B cell (primary cell): ENCODE measurements at regions not wholly inside any gene's neighbourhood (a gene's known extent, or its start where the extent isn't known, plus 50 kb on each side); places are given as distances from the start of the nearest gene placed in this dataset.

ENCODE experiments used
- ATAC-seq: fragments of 200-7000 bp; cut with Tn5 transposase; one replicate; pipeline ENCODE4 v1.10.0; 2021; ENCODE audit warnings: low read depth, mild to moderate bottlenecking, moderate number of reproducible peaks, moderate library complexity
- CTCF ChIA-PET: fragments of 350-600 bp; sonication (Branson Sonifier 250); formaldehyde crosslinking; loops from one replicate; lab custom pipeline; 2021; ENCODE audit warnings: antibody characterized with exemption, inconsistent platforms; lab: Charles Lee
- POLR2A ChIA-PET: fragments of 350-600 bp; sonication (Branson Sonifier 250); formaldehyde crosslinking; loops from one replicate; lab custom pipeline; 2021; ENCODE audit warnings: antibody characterized with exemption; lab: Charles Lee
- DNase-seq: peaks from one replicate; pipeline ENCODE4 v3.0.0; 2013
- H2AFZ ChIP-seq: 2 replicates; pipeline ENCODE4 v1.6.1; 2012; ENCODE audit warnings: mild to moderate bottlenecking, low read depth, low read length; ENCODE audit not compliant: insufficient read depth, poor library complexity, severe bottlenecking
- H3K27ac ChIP-seq, 2 donors: 1 replicate in 1 of 2; 2 replicates in 1 of 2; pipeline ENCODE4 v1.5.1; 2012 to 2013; ENCODE audit warnings: low read length in 2 of 2, mild to moderate bottlenecking in 2 of 2, moderate library complexity in 1 of 2
- H3K27me3 ChIP-seq, 4 experiments: fragments of 200-600 bp in 1 of 4; sonication (generic) in 1 of 4; replicated peaks in 1 of 4; 1 replicate in 2 of 4; 2 replicates in 2 of 4; pipeline versions ENCODE4 v1.6.1 to v1.7.0; 2013 to 2016; ENCODE audit warnings: low read length in 3 of 4, mild to moderate bottlenecking in 2 of 4, mixed read lengths in 1 of 4, moderate library complexity in 1 of 4; ENCODE audit not compliant: insufficient read depth in 4 of 4, control insufficient read depth in 3 of 4; ENCODE audit errors: control extremely low read depth in 1 of 4
- H3K36me3 ChIP-seq, 2 experiments: replicated peaks in 1 of 2; 1 replicate in 1 of 2; 2 replicates in 1 of 2; pipeline versions ENCODE4 v1.6.1 to v1.7.1; 2013; ENCODE audit warnings: low read length in 1 of 2; ENCODE audit not compliant: insufficient read depth in 2 of 2, control insufficient read depth in 1 of 2; ENCODE audit errors: control extremely low read depth in 1 of 2, extremely low read depth in 1 of 2
- H3K4me1 ChIP-seq, 2 donors: fragments of 200-600 bp in 1 of 2; sonication (generic) in 1 of 2; 1 replicate in 1 of 2; 2 replicates in 1 of 2; pipeline versions ENCODE4 v1.5.1 to v1.6.1; 2013 to 2017; ENCODE audit warnings: low read length in 2 of 2; ENCODE audit not compliant: control insufficient read depth in 2 of 2, insufficient read depth in 2 of 2
- H3K4me2 ChIP-seq: replicated peaks from 2 replicates; pipeline ENCODE3; 2012; ENCODE audit warnings: mild to moderate bottlenecking, low read depth, low read length; ENCODE audit not compliant: poor library complexity, severe bottlenecking
- H3K4me3 ChIP-seq, 5 experiments: fragments of 200-600 bp in 1 of 5; sonication (generic) in 1 of 5; 1 replicate in 3 of 5; 2 replicates in 2 of 5; pipeline versions ENCODE4 v1.5.1 to v1.7.0; 2011 to 2016; ENCODE audit warnings: low read length in 4 of 5, mild to moderate bottlenecking in 4 of 5, low read depth in 2 of 5, control low read depth in 1 of 5, moderate library complexity in 1 of 5; ENCODE audit not compliant: insufficient read depth in 1 of 5; ENCODE audit errors: control extremely low read depth in 1 of 5, extremely low read depth in 1 of 5
- H3K79me2 ChIP-seq: fragments of 200-600 bp; sonication (generic); one replicate; pipeline ENCODE4 v1.6.0; 2016; ENCODE audit warnings: low read length; ENCODE audit not compliant: control insufficient read depth, insufficient read depth
- H3K9ac ChIP-seq: fragments of 200-600 bp; sonication (generic); 2 replicates; pipeline ENCODE4 v1.6.1; 2017; ENCODE audit warnings: mild to moderate bottlenecking, low read length, moderate library complexity
- H3K9me3 ChIP-seq, 3 donors: one replicate each; pipeline versions ENCODE4 v1.6.1 to v1.7.1; 2013; ENCODE audit warnings: low read length in 2 of 3; ENCODE audit not compliant: control insufficient read depth in 2 of 3, insufficient read depth in 1 of 3; ENCODE audit errors: control extremely low read depth in 1 of 3
- H4K20me1 ChIP-seq: 2 replicates; pipeline ENCODE4 v1.6.0; 2012; ENCODE audit warnings: mild to moderate bottlenecking, low read length; ENCODE audit not compliant: insufficient read depth, control insufficient read depth, poor library complexity, severe bottlenecking
- H3K27ac Mint-ChIP-seq: one replicate; pipeline ENCODE4 v1.8.0; 2021; ENCODE audit warnings: mixed read lengths
- H3K27me3 Mint-ChIP-seq: one replicate; pipeline ENCODE4 v1.8.0; 2021; ENCODE audit warnings: mixed read lengths
- H3K4me1 Mint-ChIP-seq: one replicate; pipeline ENCODE4 v1.8.0; 2021; ENCODE audit warnings: mixed read lengths
- H3K4me3 Mint-ChIP-seq: one replicate; pipeline ENCODE4 v1.8.0; 2021; ENCODE audit warnings: mixed read lengths
- H3K9me3 Mint-ChIP-seq: one replicate; pipeline ENCODE4 v1.8.0; 2022; ENCODE audit warnings: mixed read lengths; ENCODE audit not compliant: insufficient read depth
- EZH2 ChIP-seq: IDR thresholded peaks from 2 replicates; pipeline ENCODE4 v1.6.1; 2012; ENCODE audit warnings: borderline replicate concordance, low read depth, mild to moderate bottlenecking, moderate library complexity, low read length; ENCODE audit not compliant: insufficient read depth, poor library complexity, severe bottlenecking
- WGBS: methylation state at CpG from one replicate; pipeline ENCODE4 v1.1.5; 2013; ENCODE audit warnings: missing lambda C conversion rate; ENCODE audit not compliant: insufficient coverage; 5-methylcytosine and 5-hydroxymethylcytosine counted together
- intact Hi-C: fragments of 100-400 bp; cut with micrococcal nuclease; formaldehyde crosslinking; loops from one replicate; pipeline ENCODE4 v1.10.0; 2022
- TF ChIP-seq, protein P1 (sequence below): fragments of 200-600 bp; IDR thresholded peaks from one replicate; pipeline ENCODE4 v1.8.0; 2022; ENCODE audit warnings: antibody characterized with exemption, mild to moderate bottlenecking

DNA sequence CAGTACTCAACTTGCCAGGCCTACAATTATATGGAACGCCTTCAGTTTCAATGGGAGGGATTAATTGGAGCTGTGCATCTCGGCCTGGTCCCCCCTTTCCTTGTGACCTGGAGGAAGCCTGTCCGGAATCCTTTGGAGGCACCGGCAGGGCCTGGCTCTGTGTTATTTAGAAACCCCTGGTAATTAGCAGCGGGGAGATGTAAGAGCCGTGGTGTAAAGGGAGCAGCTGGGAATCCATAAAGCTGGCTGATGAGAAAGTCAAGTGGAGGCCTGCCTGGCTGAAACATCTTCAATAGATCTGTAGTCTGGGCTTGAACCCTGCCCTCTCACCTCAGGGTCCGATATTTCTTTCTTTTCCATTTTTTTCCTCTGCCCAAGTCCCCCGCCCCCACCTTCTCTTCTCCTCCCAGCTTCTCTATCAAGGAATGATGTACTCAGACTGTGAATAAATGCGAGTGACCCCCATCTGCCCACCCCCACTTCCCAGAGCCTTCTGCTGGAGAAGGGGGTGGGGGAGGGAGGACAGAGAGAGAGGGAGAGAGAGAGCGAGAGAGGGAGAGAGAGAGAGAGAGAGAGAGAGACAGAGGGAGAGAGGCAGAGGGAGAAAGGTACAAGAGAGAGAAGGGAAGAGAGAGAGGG, 495.5 kb upstream of the ZFHX3 start:
- Mint-ChIP-seq H3K27me3 (peaks cover 50% of the 10 kb centered on the region), H3K4me1 (no peaks in the 10 kb centered on the region), H3K27ac (no peak overlapping the region), H3K9me3 (no peaks in the 10 kb centered on the region), H3K4me3 (no peak overlapping the region)
- no peak for TF ChIP-seq EZH2
- TF ChIP-seq, protein P1, sequence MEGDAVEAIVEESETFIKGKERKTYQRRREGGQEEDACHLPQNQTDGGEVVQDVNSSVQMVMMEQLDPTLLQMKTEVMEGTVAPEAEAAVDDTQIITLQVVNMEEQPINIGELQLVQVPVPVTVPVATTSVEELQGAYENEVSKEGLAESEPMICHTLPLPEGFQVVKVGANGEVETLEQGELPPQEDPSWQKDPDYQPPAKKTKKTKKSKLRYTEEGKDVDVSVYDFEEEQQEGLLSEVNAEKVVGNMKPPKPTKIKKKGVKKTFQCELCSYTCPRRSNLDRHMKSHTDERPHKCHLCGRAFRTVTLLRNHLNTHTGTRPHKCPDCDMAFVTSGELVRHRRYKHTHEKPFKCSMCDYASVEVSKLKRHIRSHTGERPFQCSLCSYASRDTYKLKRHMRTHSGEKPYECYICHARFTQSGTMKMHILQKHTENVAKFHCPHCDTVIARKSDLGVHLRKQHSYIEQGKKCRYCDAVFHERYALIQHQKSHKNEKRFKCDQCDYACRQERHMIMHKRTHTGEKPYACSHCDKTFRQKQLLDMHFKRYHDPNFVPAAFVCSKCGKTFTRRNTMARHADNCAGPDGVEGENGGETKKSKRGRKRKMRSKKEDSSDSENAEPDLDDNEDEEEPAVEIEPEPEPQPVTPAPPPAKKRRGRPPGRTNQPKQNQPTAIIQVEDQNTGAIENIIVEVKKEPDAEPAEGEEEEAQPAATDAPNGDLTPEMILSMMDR = no peak
- H2AFZ ChIP-seq = no peak overlapping the region
- H3K4me3 ChIP-seq = no peak overlapping the region
- H3K4me1 ChIP-seq = no peaks in the 10 kb centered on the region
- H3K9ac ChIP-seq = no peak overlapping the region
- DNase-seq (no peak), ATAC-seq (no peak)
- 33% methylated on average over 5 of the region's 10 CpGs for WGBS
- no peaks in the 10 kb centered on the region for H3K36me3 ChIP-seq
- no peak overlapping the region for H3K27ac ChIP-seq
- no peaks in the 10 kb centered on the region for H4K20me1 ChIP-seq
- H3K27me3 ChIP-seq = peaks cover 0 to 23% (median 8%) of the 10 kb centered on the region in 4 experiments
- intact Hi-C loops = no loop called here
- CTCF ChIA-PET = no interaction called here
- no peaks in the 10 kb centered on the region for H3K9me3 ChIP-seq
- POLR2A ChIA-PET = no interaction called here
- no peaks in the 10 kb centered on the region for H3K79me2 ChIP-seq
- no peak overlapping the region for H3K4me2 ChIP-seq

DNA sequence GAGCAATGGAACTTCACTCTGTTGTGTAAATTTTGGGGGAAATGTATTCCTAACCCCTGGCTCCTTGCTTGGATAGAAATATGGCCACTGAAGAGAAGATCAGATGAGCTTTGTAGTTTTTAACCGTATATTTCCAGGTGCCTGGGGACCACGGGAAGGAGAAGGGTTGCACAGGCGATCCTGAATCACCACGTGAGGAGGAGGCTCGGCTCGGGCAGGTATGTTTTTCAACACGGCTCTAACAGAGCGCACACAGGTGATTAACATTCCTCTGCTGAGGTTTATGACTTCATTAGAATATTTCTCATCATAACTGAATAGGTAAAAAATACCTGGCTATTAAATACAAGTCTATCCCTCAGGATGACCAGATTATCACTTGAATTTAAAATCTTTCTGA, 495.0 kb upstream of the ZFHX3 start:
- Mint-ChIP-seq H3K9me3 (no peaks in the 10 kb centered on the region), H3K27ac (no peak overlapping the region), H3K4me1 (no peaks in the 10 kb centered on the region), H3K27me3 (peaks cover 48% of the 10 kb centered on the region), H3K4me3 (no peak overlapping the region)
- Histone ChIP-seq H3K36me3 (no peaks in the 10 kb centered on the region), H3K79me2 (no peaks in the 10 kb centered on the region), H3K27me3 (peaks cover 0 to 23% (median 8%) of the 10 kb centered on the region in 4 experiments), H4K20me1 (no peaks in the 10 kb centered on the region), H3K9ac (no peak overlapping the region), H3K4me2 (no peak overlapping the region), H3K4me1 (no peaks in the 10 kb centered on the region), H2AFZ (no peak overlapping the region), H3K4me3 (no peak overlapping the region), H3K27ac (no peak overlapping the region), H3K9me3 (no peaks in the 10 kb centered on the region)
- WGBS = 80% methylated on average over 4 of the region's 8 CpGs
- no peak for TF ChIP-seq EZH2
- TF ChIP-seq, protein P1 = no peak
- intact Hi-C loops = no loop called here
- ChIA-PET CTCF (no interaction called here), POLR2A (no interaction called here)
- ATAC-seq (no peak), DNase-seq (no peak)
